ENCODE measurements at regions not wholly inside any gene's neighbourhood (a gene's known extent, or its start where the extent isn't known, plus 50 kb on each side); places are given as distances from the start of the nearest gene placed in this dataset.

DNA sequence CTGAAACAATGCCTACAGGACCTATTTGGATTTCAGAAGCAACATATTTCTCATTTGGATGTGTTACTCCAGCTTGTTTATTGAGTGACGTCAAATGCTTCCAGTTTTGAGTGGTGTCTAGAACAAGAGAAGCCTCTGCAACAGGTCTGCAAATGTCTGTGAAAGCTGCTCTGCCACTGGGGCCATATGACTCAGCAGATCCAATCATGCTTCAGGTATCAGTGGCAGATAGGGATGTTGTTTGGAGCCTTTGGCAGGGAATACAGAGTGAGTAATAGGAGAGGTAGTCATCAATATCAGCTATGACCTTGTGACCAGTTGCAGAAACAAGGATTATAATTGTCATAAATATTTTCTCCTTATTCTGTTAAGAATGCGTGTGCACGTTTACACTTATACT is 141.1 kb upstream of the ZXDA start:
- in situ Hi-C loops (cut with HindIII; ENCODE audit: low sequenced_read_pairs) = no loop called here

DNA sequence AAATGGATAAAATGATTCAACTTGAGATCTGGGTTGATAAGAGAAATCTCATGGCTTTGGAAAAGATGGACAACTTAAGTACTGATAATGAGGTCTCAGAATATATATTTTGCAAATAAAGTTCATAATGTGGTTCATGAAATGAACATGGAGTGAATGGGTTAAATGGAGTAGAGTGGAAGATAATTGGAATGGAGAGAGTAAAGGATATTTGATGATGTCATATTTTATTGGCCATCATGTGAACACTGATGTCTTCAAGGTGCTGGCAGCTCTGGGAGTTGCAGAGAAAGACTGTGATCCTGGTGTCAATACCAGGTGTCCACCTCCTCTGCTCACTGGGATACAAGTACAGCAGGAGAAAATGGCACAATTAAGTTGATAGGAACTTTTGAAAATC is 133.9 kb upstream of the ZXDA start:
- no peak for DNase-seq (ENCODE audit: low spot score)
- in situ Hi-C loops (cut with HindIII; ENCODE audit: low sequenced_read_pairs) = no loop called here

More for the DNA sequence above, 141.1 kb upstream of the ZXDA start:
- no peak for DNase-seq (ENCODE audit: low spot score)

DNA sequence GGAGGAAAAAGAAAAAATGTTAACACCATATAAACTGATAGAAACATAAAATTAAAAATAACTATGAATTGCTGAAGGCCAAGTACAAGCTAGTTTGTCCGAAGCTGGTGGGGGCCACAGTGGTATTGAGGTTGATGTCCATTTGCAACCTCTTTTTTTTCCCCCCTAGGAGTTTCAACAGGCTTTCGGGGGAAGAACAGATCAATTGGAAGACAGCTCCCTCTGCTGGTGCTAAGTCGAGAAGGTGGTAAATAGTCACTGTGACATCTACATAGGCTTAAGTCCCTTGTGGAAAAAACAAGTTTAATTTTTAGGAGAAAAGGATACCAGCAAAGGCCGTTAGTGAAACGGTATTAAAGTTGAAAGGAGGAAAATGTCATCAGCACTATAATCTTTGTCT is 115.7 kb upstream of the ZXDA start:
- DNase-seq (ENCODE audit: low spot score) = peak; percentile 57
- in situ Hi-C loops (cut with HindIII; ENCODE audit: low sequenced_read_pairs) = no loop called here

DNA sequence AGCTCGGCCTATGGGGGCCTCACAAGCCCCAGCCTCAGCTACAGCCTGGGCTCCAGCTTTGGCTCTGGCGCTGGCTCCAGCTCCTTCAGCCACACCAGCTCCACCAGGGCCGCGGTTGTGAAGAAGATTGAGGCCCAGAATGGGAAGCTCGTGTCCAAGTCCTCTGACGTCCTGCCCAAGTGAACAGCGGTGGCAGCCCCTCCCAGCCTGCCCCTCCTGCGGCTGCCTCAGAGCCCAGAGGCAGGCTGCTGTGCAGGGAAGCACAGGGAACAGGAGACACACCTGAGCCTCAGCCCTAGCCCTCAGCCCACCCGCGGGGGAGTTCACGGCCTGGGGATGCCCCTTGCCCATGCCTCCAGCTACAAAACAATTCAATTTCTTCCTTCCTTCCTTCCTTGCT is 75.7 kb upstream of the ZXDA start:
- no peak for DNase-seq (ENCODE audit: low spot score)
- in situ Hi-C loops (cut with HindIII; ENCODE audit: low sequenced_read_pairs) = no loop called here

DNA sequence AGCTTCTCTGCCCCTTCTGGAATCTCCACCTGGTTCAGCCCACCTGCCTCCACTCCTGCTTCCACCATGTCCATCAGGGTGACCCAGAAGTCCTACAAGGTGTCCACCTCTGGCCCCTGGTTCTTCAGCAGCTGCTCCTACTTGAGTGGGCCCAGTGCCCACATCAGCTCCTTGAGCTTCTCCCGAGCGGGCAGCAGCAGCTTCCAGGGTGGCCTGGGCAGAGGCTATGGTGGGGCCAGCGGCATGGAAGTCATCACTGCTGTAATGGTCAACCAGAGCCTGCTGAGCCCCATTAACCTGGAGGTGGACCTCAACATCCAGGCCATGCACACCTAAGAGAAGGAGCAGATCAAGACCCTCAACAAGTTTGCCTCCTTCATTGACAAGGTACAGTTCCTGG is 74.4 kb upstream of the ZXDA start:
- no peak for DNase-seq (ENCODE audit: low spot score)
- in situ Hi-C loops (cut with HindIII; ENCODE audit: low sequenced_read_pairs) = no loop called here

DNA sequence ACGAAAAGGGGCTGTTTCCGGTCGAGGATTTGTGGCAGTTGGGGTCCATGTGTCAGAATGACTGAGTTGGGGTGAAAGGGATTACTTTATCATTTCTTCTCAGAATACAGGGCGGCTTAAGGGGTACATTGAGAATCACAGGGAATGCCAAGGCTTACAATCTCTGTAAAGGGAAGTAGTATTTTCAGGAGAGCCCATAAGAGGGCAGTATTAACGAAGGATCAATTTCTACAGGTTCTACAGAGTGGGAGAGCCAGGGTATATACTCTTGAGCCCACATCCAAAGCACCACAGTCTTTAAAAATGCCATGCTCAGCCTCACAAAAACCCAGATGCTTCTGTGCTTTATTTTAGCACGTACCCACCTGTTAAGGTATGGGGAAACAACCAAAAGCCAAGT is 67.7 kb upstream of the ZXDA start:
- in situ Hi-C loops (cut with HindIII; ENCODE audit: low sequenced_read_pairs) = no loop called here

DNA sequence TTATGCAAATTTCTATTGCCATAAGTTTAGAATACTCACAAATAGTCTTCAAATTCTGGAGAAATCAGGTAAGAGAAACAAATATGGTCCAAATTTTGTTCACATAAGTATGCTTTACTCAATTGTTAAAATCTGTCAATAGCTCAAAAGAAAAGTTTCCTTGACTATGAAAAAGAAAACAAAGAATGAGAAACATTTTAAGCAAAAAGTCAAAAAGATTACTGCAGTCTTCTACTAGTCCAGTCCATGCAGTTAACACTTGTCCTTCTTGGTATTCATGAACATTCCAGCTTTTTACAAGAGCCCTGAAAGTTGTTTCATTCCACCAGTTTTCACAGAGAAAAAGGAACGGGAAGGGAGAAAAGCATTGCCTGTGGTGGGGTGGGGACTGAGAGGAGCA is 54.7 kb upstream of the ZXDA start:
- no peak for DNase-seq (ENCODE audit: low spot score)
- in situ Hi-C loops (cut with HindIII; ENCODE audit: low sequenced_read_pairs) = no loop called here

More for the DNA sequence above, 67.7 kb upstream of the ZXDA start:
- DNase-seq (ENCODE audit: low spot score) = no peak

Data from G401 (cell line).